Endothelial cell of umbilical vein (primary cell): ENCODE measurements at regions not wholly inside any gene's neighbourhood (a gene's known extent, or its start where the extent isn't known, plus 50 kb on each side); places are given as distances from the start of the nearest gene placed in this dataset.

ENCODE experiments used
- BruUV-seq: library from RNA; stranded (reverse); fragments of 400-500 nt; replicated peaks from 2 replicates; lab custom pipeline; 2021; lab: Mats Ljungman, UMichigan
- CTCF ChIA-PET: fragments of 300-600, 350-600 bp; sonication (Branson Sonifier 250); formaldehyde crosslinking; loops from one replicate; lab custom pipeline; 2021; ENCODE audit warnings: antibody characterized with exemption, inconsistent platforms; lab: Charles Lee
- POLR2A ChIA-PET: fragments of 300-600, 350-600 bp; sonication (Branson Sonifier 250); formaldehyde crosslinking; loops from one replicate; lab custom pipeline; 2021; ENCODE audit warnings: antibody characterized with exemption, inconsistent platforms; lab: Charles Lee
- DNase-seq: peaks from one replicate; pipeline ENCODE4 v3.0.0-alpha.2; 2011; ENCODE audit warnings: low read depth, low spot score
- FAIRE-seq: peaks from 2 replicates; lab custom pipeline; 2011; peaks lifted over from hg19 to GRCh38; lab: Jason Lieb, UNC
- H2AFZ ChIP-seq: 2 replicates; pipeline ENCODE4 v1.6.0; 2012; ENCODE audit warnings: low read depth, low read length, control low read depth, inconsistent platforms
- H3K27ac ChIP-seq: 2 replicates; pipeline ENCODE4 v1.5.1; 2011; ENCODE audit warnings: low read depth, mild to moderate bottlenecking, control low read depth, low read length, moderate library complexity; ENCODE audit not compliant: insufficient read depth
- H3K27me3 ChIP-seq, 2 experiments: 2 replicates each; pipeline versions ENCODE4 v1.6.0 to v1.6.1; 2011; ENCODE audit warnings: low read length in 2 of 2, mixed read lengths in 1 of 2; ENCODE audit not compliant: control insufficient read depth in 2 of 2, insufficient read depth in 2 of 2
- H3K36me3 ChIP-seq, 2 experiments: 2 replicates in 1 of 2; 3 replicates in 1 of 2; pipeline ENCODE4 v1.5.1; 2011; ENCODE audit warnings: low read length in 2 of 2, mild to moderate bottlenecking in 1 of 2, moderate library complexity in 1 of 2; ENCODE audit not compliant: control insufficient read depth in 2 of 2, insufficient read depth in 2 of 2; ENCODE audit errors: extremely low read depth in 1 of 2
- H3K4me1 ChIP-seq: 3 replicates; pipeline ENCODE4 v1.5.1; 2011; ENCODE audit warnings: mild to moderate bottlenecking, low read length; ENCODE audit not compliant: control insufficient read depth, insufficient read depth; ENCODE audit errors: extremely low read depth
- H3K4me2 ChIP-seq: 2 replicates; pipeline ENCODE4 v1.6.1; 2011; ENCODE audit warnings: low read length, control low read depth, mixed read lengths; ENCODE audit not compliant: insufficient read depth
- H3K4me3 ChIP-seq, 3 experiments: fragments of 200-600 bp in 1 of 3; sonication (generic), shearing (Covaris generic) in 1 of 3; replicated peaks in 1 of 3; 2 replicates each; pipeline ENCODE4 v1.5.1; 2011 to 2016; ENCODE audit warnings: control low read depth in 3 of 3, low read length in 3 of 3, mild to moderate bottlenecking in 2 of 3, inconsistent platforms in 1 of 3, low read depth in 1 of 3, moderate library complexity in 1 of 3; ENCODE audit not compliant: insufficient read depth in 1 of 3
- H3K79me2 ChIP-seq: 2 replicates; pipeline ENCODE4 v1.6.0; 2012; ENCODE audit warnings: low read length, inconsistent platforms; ENCODE audit not compliant: control insufficient read depth, insufficient read depth
- H3K9ac ChIP-seq: replicated peaks from 2 replicates; pipeline ENCODE3; 2011; ENCODE audit warnings: low read length, control low read depth; ENCODE audit not compliant: insufficient read depth; ENCODE audit errors: extremely low read depth
- H3K9me1 ChIP-seq: replicated peaks from 3 replicates; pipeline ENCODE4 v1.6.0; 2011; ENCODE audit warnings: mild to moderate bottlenecking, low read length; ENCODE audit not compliant: control insufficient read depth, insufficient read depth; ENCODE audit errors: extremely low read depth
- H3K9me3 ChIP-seq: replicated peaks from 2 replicates; pipeline ENCODE4 v1.5.1; 2012; ENCODE audit warnings: low read length, inconsistent platforms; ENCODE audit not compliant: control insufficient read depth, insufficient read depth
- H4K20me1 ChIP-seq: replicated peaks from 2 replicates; pipeline ENCODE3; 2011; ENCODE audit warnings: mild to moderate bottlenecking, low read length; ENCODE audit not compliant: control insufficient read depth, insufficient read depth; ENCODE audit errors: extremely low read depth
- CTCF ChIP-seq, 2 donors: IDR thresholded peaks; 1 replicate in 1 of 2; 2 replicates in 1 of 2; pipeline ENCODE4 v1.5.1; 2011; ENCODE audit warnings: low read length in 2 of 2, mild to moderate bottlenecking in 2 of 2, moderate library complexity in 2 of 2, control low read depth in 1 of 2, inconsistent platforms in 1 of 2, low read depth in 1 of 2; ENCODE audit not compliant: insufficient read depth in 1 of 2; ENCODE audit errors: extremely low read depth in 1 of 2
- EZH2 ChIP-seq: IDR thresholded peaks from 2 replicates; pipeline ENCODE4 v1.6.1; 2012; ENCODE audit warnings: borderline replicate concordance, low read depth, mild to moderate bottlenecking, moderate library complexity, low read length, inconsistent platforms; ENCODE audit not compliant: severe bottlenecking
- FOS ChIP-seq: IDR thresholded peaks from 2 replicates; pipeline ENCODE4 v1.6.1; 2011; ENCODE audit warnings: mild to moderate bottlenecking, low read length, moderate library complexity, borderline replicate concordance; ENCODE audit not compliant: insufficient read depth
- GATA2 ChIP-seq: IDR thresholded peaks from 2 replicates; pipeline ENCODE4 v1.7.0; 2011; ENCODE audit warnings: low read depth, mild to moderate bottlenecking, moderate library complexity, mixed read lengths, low read length; ENCODE audit not compliant: insufficient read length, insufficient read depth
- JUN ChIP-seq: IDR thresholded peaks from 2 replicates; pipeline ENCODE4 v1.6.1; 2011; ENCODE audit warnings: borderline replicate concordance, low read depth; ENCODE audit not compliant: insufficient read length, insufficient read depth
- MAX ChIP-seq: IDR thresholded peaks from 2 replicates; pipeline ENCODE4 v1.6.1; 2011; ENCODE audit not compliant: insufficient read depth, insufficient read length
- MYC ChIP-seq: IDR thresholded peaks from one replicate; pipeline ENCODE4 v1.6.1; 2011; ENCODE audit warnings: mild to moderate bottlenecking, low read depth, low read length
- POLR2A ChIP-seq: IDR thresholded peaks from 2 replicates; pipeline ENCODE4 v1.6.1; 2012; ENCODE audit warnings: low read depth, mild to moderate bottlenecking, control low read depth, low read length
- POLR2AphosphoS5 ChIP-seq: IDR thresholded peaks from 2 replicates; pipeline ENCODE4 v1.6.1; 2012; ENCODE audit warnings: low read depth, mild to moderate bottlenecking, control low read depth, low read length, moderate library complexity; ENCODE audit not compliant: insufficient read depth
- dilution Hi-C: fragments of 300-500 bp; cut with MboI; formaldehyde crosslinking; loops from one replicate; pipeline ENCODE4 v1.15.0; 2019; ENCODE audit warnings: low sequenced_read_pairs; ENCODE audit not compliant: extremely low pct_ligation_motif_present
- intact Hi-C: fragments of 100-400 bp; cut with micrococcal nuclease; formaldehyde crosslinking; loops from one replicate; pipeline ENCODE4 v1.10.0; 2022

GRCh38 chr16:86725401-86725800 is 147.1 kb downstream of the FOXL1 start:
- intact Hi-C loops, result no loop called here

GRCh38 chr16:86726340-86726739 is 148.0 kb downstream of the FOXL1 start:
- H3K9ac ChIP-seq, result no peak overlapping the region
- no peaks in the 10 kb centered on the region for H3K79me2 ChIP-seq
- dilution Hi-C loops (no loop called here), intact Hi-C loops (no loop called here)
- FAIRE-seq (no peak), DNase-seq (no peak)
- H3K4me2 ChIP-seq, result no peak overlapping the region
- peaks cover 0 to 16% of the 10 kb centered on the region in 2 experiments for H3K27me3 ChIP-seq
- ChIA-PET CTCF (no interaction called here), POLR2A (no interaction called here)
- H3K36me3 ChIP-seq, result no peaks in the 10 kb centered on the region
- H3K4me3 ChIP-seq, result no peak overlapping the region
- TF ChIP-seq FOS (no peak), MAX (no peak), POLR2AphosphoS5 (no peak), MYC (no peak), GATA2 (no peak), POLR2A (no peak), JUN (no peak), CTCF (IDR thresholded peaks at IDR 0.05; ENCODE audit: extremely low read depth in 1 of 2, insufficient read depth in 1 of 2, low read depth in 1 of 2, low read length in 2 of 2) (no peak), EZH2 (no peak)
- H3K4me1 ChIP-seq, result no peaks in the 10 kb centered on the region
- no peaks in the 10 kb centered on the region for H3K9me3 ChIP-seq
- H3K27ac ChIP-seq, result no peak overlapping the region
- no TSS peak for BruUV-seq
- H3K9me1 ChIP-seq, result no peaks in the 10 kb centered on the region
- H4K20me1 ChIP-seq, result no peaks in the 10 kb centered on the region
- H2AFZ ChIP-seq, result no peak overlapping the region

More at GRCh38 chr16:86725401-86725800, 147.1 kb downstream of the FOXL1 start:
- no peaks in the 10 kb centered on the region for H3K79me2 ChIP-seq
- H3K9me3 ChIP-seq, result no peaks in the 10 kb centered on the region
- H2AFZ ChIP-seq, result no peak overlapping the region
- BruUV-seq, result no TSS peak
- TF ChIP-seq CTCF (IDR thresholded peaks at IDR 0.05; ENCODE audit: extremely low read depth in 1 of 2, insufficient read depth in 1 of 2, low read depth in 1 of 2, low read length in 2 of 2) (no peak), EZH2 (no peak), GATA2 (no peak), FOS (no peak)
- no peak overlapping the region for H3K9ac ChIP-seq
- H3K27me3 ChIP-seq, result peaks cover 0 to 20% of the 10 kb centered on the region in 2 experiments
- H3K36me3 ChIP-seq, result no peaks in the 10 kb centered on the region
- H3K27ac ChIP-seq, result no peak overlapping the region
- no peaks in the 10 kb centered on the region for H3K4me1 ChIP-seq
- no peak overlapping the region for H3K4me2 ChIP-seq
- dilution Hi-C loops, result no loop called here
- H3K9me1 ChIP-seq, result no peaks in the 10 kb centered on the region
- FAIRE-seq (no peak), DNase-seq (no peak)
- no peaks in the 10 kb centered on the region for H4K20me1 ChIP-seq
- ChIA-PET POLR2A (no interaction called here), CTCF (no interaction called here)
- H3K4me3 ChIP-seq, result no peak overlapping the region
